ENCODE measurements at regions not wholly inside any gene's neighbourhood (a gene's known extent, or its start where the extent isn't known, plus 50 kb on each side); places are given as distances from the start of the nearest gene placed in this dataset.

DNA sequence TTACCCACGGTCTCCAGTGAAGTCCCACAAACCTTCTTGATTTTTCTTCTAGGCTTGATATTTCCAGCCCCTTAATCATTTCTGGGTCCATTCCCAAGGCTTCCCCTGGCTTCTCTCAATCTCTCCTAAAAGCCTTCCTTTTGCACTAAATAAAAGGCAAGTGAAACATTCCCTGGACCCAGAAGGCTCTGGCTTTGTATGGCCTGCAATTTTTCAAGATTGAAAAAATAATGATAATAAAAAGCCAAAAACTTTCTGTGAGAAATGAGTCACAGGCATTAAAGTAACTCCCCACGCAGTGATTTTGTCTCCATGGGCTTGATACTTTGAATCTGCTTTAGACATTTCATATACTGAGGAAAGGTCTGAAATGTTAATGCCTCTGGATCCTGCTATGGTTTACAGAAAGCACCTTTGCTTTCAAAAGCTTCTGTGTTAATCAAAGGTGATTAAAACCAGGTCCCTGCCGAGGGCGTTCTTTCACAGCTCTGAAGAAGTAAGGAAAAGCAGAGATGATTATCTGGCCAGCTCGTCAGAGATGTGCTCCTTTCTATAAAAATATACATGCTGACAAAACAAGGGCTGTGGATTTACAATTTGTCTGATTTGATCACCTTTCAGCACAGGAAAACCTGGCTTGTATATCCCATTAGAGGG lies 118.9 kb upstream of the TMEM72 start:
- TF ChIP-seq, protein P1, sequence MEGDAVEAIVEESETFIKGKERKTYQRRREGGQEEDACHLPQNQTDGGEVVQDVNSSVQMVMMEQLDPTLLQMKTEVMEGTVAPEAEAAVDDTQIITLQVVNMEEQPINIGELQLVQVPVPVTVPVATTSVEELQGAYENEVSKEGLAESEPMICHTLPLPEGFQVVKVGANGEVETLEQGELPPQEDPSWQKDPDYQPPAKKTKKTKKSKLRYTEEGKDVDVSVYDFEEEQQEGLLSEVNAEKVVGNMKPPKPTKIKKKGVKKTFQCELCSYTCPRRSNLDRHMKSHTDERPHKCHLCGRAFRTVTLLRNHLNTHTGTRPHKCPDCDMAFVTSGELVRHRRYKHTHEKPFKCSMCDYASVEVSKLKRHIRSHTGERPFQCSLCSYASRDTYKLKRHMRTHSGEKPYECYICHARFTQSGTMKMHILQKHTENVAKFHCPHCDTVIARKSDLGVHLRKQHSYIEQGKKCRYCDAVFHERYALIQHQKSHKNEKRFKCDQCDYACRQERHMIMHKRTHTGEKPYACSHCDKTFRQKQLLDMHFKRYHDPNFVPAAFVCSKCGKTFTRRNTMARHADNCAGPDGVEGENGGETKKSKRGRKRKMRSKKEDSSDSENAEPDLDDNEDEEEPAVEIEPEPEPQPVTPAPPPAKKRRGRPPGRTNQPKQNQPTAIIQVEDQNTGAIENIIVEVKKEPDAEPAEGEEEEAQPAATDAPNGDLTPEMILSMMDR (IDR thresholded peaks at IDR 0.05), result no peak
- TF ChIP-seq POLR2A (IDR thresholded peaks at IDR 0.05), result no peak

Measured in uterus (tissue), 2 donors.